Trophoblast cell (in vitro differentiated cells and primary cell): ENCODE measurements at regions not wholly inside any gene's neighbourhood (a gene's known extent, or its start where the extent isn't known, plus 50 kb on each side); places are given as distances from the start of the nearest gene placed in this dataset.

ENCODE experiments used
- DNase-seq, 2 donors: peaks; one replicate each; pipeline ENCODE4 v3.0.0-alpha.2; 2016
- H2AFZ ChIP-seq: 2 replicates; pipeline ENCODE4 v1.6.1; 2013; ENCODE audit warnings: low read length, moderate library complexity, mild to moderate bottlenecking; ENCODE audit not compliant: insufficient read depth, poor library complexity
- H2AK5ac ChIP-seq: 2 replicates; pipeline ENCODE4 v1.6.1; 2013; ENCODE audit warnings: mild to moderate bottlenecking, low read length
- H2BK120ac ChIP-seq: 2 replicates; pipeline ENCODE4 v1.6.1; 2013; ENCODE audit warnings: low read length, mild to moderate bottlenecking, moderate library complexity; ENCODE audit not compliant: insufficient read depth, poor library complexity
- H2BK12ac ChIP-seq: 2 replicates; pipeline ENCODE4 v1.6.1; 2013; ENCODE audit warnings: mild to moderate bottlenecking, low read length, moderate library complexity
- H2BK5ac ChIP-seq: 2 replicates; pipeline ENCODE4 v1.6.1; 2013; ENCODE audit warnings: low read length, low read depth, moderate library complexity, mild to moderate bottlenecking; ENCODE audit not compliant: poor library complexity
- H3K14ac ChIP-seq: 2 replicates; pipeline ENCODE4 v1.6.1; 2013; ENCODE audit warnings: mild to moderate bottlenecking, low read length
- H3K18ac ChIP-seq: 2 replicates; pipeline ENCODE4 v1.6.1; 2013; ENCODE audit warnings: mild to moderate bottlenecking, low read length
- H3K23ac ChIP-seq: 2 replicates; pipeline ENCODE4 v1.6.1; 2013; ENCODE audit warnings: low read length
- H3K27ac ChIP-seq: 2 replicates; pipeline ENCODE4 v1.5.1; 2013; ENCODE audit warnings: low read depth, mild to moderate bottlenecking, inconsistent platforms, low read length, moderate library complexity
- H3K27me3 ChIP-seq: 2 replicates; pipeline ENCODE4 v1.6.1; 2013; ENCODE audit warnings: inconsistent platforms, mild to moderate bottlenecking, low read length, moderate library complexity; ENCODE audit not compliant: insufficient read depth
- H3K36me3 ChIP-seq, 2 experiments: 1 replicate in 1 of 2; 2 replicates in 1 of 2; pipeline ENCODE4 v1.6.1; 2013; ENCODE audit warnings: low read length in 2 of 2, mild to moderate bottlenecking in 2 of 2, moderate library complexity in 1 of 2; ENCODE audit not compliant: insufficient read depth in 2 of 2, control insufficient read depth in 1 of 2
- H3K4ac ChIP-seq: 2 replicates; pipeline ENCODE4 v1.6.1; 2013; ENCODE audit warnings: low read depth, mild to moderate bottlenecking, low read length, moderate library complexity
- H3K4me1 ChIP-seq, 2 experiments: 1 replicate in 1 of 2; 2 replicates in 1 of 2; pipeline ENCODE4 v1.6.1; 2013; ENCODE audit warnings: low read length in 2 of 2, mild to moderate bottlenecking in 2 of 2, moderate library complexity in 1 of 2; ENCODE audit not compliant: insufficient read depth in 2 of 2, control insufficient read depth in 1 of 2
- H3K4me2 ChIP-seq: 2 replicates; pipeline ENCODE4 v1.6.1; 2013; ENCODE audit warnings: inconsistent platforms, mild to moderate bottlenecking, low read length, moderate library complexity
- H3K4me3 ChIP-seq: 2 replicates; pipeline ENCODE4 v1.5.1; 2013; ENCODE audit warnings: mild to moderate bottlenecking, low read depth, low read length, inconsistent platforms
- H3K79me1 ChIP-seq: one replicate; pipeline ENCODE4 v1.6.1; 2013; ENCODE audit warnings: low read length
- H3K79me2 ChIP-seq: 2 replicates; pipeline ENCODE4 v1.6.1; 2013; ENCODE audit warnings: low read length, mild to moderate bottlenecking; ENCODE audit not compliant: control insufficient read depth, insufficient read depth, poor library complexity
- H3K9ac ChIP-seq: 2 replicates; pipeline ENCODE4 v1.6.1; 2013; ENCODE audit warnings: mild to moderate bottlenecking, low read length
- H3K9me3 ChIP-seq: 2 replicates; pipeline ENCODE4 v1.6.1; 2013; ENCODE audit warnings: low read depth, mild to moderate bottlenecking, control low read depth, inconsistent platforms, low read length; ENCODE audit not compliant: insufficient read depth
- H4K12ac ChIP-seq: 2 replicates; pipeline ENCODE4 v1.6.1; 2013; ENCODE audit warnings: low read depth, mild to moderate bottlenecking, low read length, moderate library complexity
- H4K8ac ChIP-seq: 2 replicates; pipeline ENCODE4 v1.6.1; 2013; ENCODE audit warnings: low read depth, mild to moderate bottlenecking, low read length, moderate library complexity
- H4K91ac ChIP-seq: one replicate; pipeline ENCODE4 v1.6.1; 2013; ENCODE audit warnings: low read depth, mild to moderate bottlenecking, low read length, moderate library complexity
- WGBS: extraction: QIAGEN DNeasy Blood & Tissue Kit; methylation state at CpG from one replicate; pipeline ENCODE4 v1.1.7; 2013; ENCODE audit warnings: missing lambda C conversion rate; ENCODE audit not compliant: insufficient read length, insufficient coverage; ENCODE audit errors: extremely low coverage; 5-methylcytosine and 5-hydroxymethylcytosine counted together

- no peak overlapping the region for H2BK120ac ChIP-seq
- H3K79me2 ChIP-seq: no peaks in the 10 kb centered on the region
- no peak overlapping the region for H3K14ac ChIP-seq
- H3K23ac ChIP-seq: no peak overlapping the region
- no peak overlapping the region for H2BK5ac ChIP-seq
- H3K4ac ChIP-seq: no peak overlapping the region
- H3K79me1 ChIP-seq: no peaks in the 10 kb centered on the region
- H3K9ac ChIP-seq: no peak overlapping the region
- DNase-seq: no peak
- no peaks in the 10 kb centered on the region for H3K36me3 ChIP-seq
- H3K9me3 ChIP-seq: no peaks in the 10 kb centered on the region
- H4K12ac ChIP-seq: no peak overlapping the region
- no peak overlapping the region for H4K91ac ChIP-seq
- no peak overlapping the region for H3K18ac ChIP-seq
- no peak overlapping the region for H4K8ac ChIP-seq
- no peak overlapping the region for H2BK12ac ChIP-seq
- no peak overlapping the region for H3K27ac ChIP-seq
- H3K4me3 ChIP-seq: no peak overlapping the region
- no peak overlapping the region for H2AFZ ChIP-seq
- H3K4me1 ChIP-seq: peaks cover 0 to 4% of the 10 kb centered on the region in 2 experiments
- H3K27me3 ChIP-seq: no peaks in the 10 kb centered on the region
- H2AK5ac ChIP-seq: no peak overlapping the region
- H3K4me2 ChIP-seq: no peak overlapping the region
Observed at GRCh38 chr3:152609891-152610290, 225.0 kb upstream of the P2RY1 start.

- H3K18ac ChIP-seq: no peak overlapping the region
- H3K9me3 ChIP-seq: no peaks in the 10 kb centered on the region
- H3K14ac ChIP-seq: no peak overlapping the region
- no peaks in the 10 kb centered on the region for H3K36me3 ChIP-seq
- H3K4me2 ChIP-seq: no peak overlapping the region
- no peak overlapping the region for H4K91ac ChIP-seq
- H3K27me3 ChIP-seq: no peaks in the 10 kb centered on the region
- no peaks in the 10 kb centered on the region for H3K79me1 ChIP-seq
- no peak overlapping the region for H2AFZ ChIP-seq
- no peak overlapping the region for H3K4me3 ChIP-seq
- H3K4ac ChIP-seq: no peak overlapping the region
- H2BK5ac ChIP-seq: no peak overlapping the region
- no peak overlapping the region for H2AK5ac ChIP-seq
- no peak overlapping the region for H4K8ac ChIP-seq
- H2BK120ac ChIP-seq: no peak overlapping the region
- H3K9ac ChIP-seq: no peak overlapping the region
- no peak for DNase-seq
- H4K12ac ChIP-seq: no peak overlapping the region
- WGBS: no CpG with 5 or more reads among the region's 6 CpGs
- peaks cover 0 to 4% of the 10 kb centered on the region in 2 experiments for H3K4me1 ChIP-seq
- no peak overlapping the region for H3K23ac ChIP-seq
- H3K27ac ChIP-seq: no peak overlapping the region
- no peak overlapping the region for H2BK12ac ChIP-seq
- H3K79me2 ChIP-seq: no peaks in the 10 kb centered on the region
Observed at GRCh38 chr3:152610622-152611021, 224.3 kb upstream of the P2RY1 start.

GRCh38 chr3:152611905-152612304, 223.0 kb upstream of the P2RY1 start:
- Histone ChIP-seq H2BK5ac (no peak overlapping the region), H4K8ac (no peak overlapping the region), H2BK12ac (no peak overlapping the region), H3K4me1 (peaks cover 0 to 4% of the 10 kb centered on the region in 2 experiments), H3K36me3 (no peaks in the 10 kb centered on the region), H3K14ac (no peak overlapping the region), H2BK120ac (no peak overlapping the region), H3K18ac (no peak overlapping the region), H3K79me1 (no peaks in the 10 kb centered on the region), H3K27me3 (no peaks in the 10 kb centered on the region), H2AFZ (no peak overlapping the region), H3K79me2 (no peaks in the 10 kb centered on the region), H3K4me2 (no peak overlapping the region), H3K4me3 (no peak overlapping the region), H4K12ac (no peak overlapping the region), H3K27ac (no peak overlapping the region), H2AK5ac (no peak overlapping the region), H4K91ac (no peak overlapping the region), H3K23ac (no peak overlapping the region), H3K9ac (no peak overlapping the region), H3K9me3 (no peaks in the 10 kb centered on the region), H3K4ac (no peak overlapping the region)
- DNase-seq: no peak

- Histone ChIP-seq H3K27me3 (no peaks in the 10 kb centered on the region), H3K4me2 (no peak overlapping the region), H3K23ac (no peak overlapping the region), H3K4ac (no peak overlapping the region), H3K14ac (no peak overlapping the region), H3K79me2 (no peaks in the 10 kb centered on the region), H2AFZ (no peak overlapping the region), H3K79me1 (no peaks in the 10 kb centered on the region), H3K4me3 (no peak overlapping the region), H3K9me3 (no peaks in the 10 kb centered on the region), H4K91ac (no peak overlapping the region), H3K4me1 (peaks cover 0 to 4% of the 10 kb centered on the region in 2 experiments), H2BK5ac (no peak overlapping the region), H3K9ac (no peak overlapping the region), H2BK12ac (no peak overlapping the region), H3K18ac (no peak overlapping the region), H2AK5ac (no peak overlapping the region), H3K36me3 (no peaks in the 10 kb centered on the region), H4K12ac (no peak overlapping the region), H3K27ac (no peak overlapping the region), H4K8ac (no peak overlapping the region), H2BK120ac (no peak overlapping the region)
- no CpG with 5 or more reads among the region's 2 CpGs for WGBS
- DNase-seq: no peak
Observed at GRCh38 chr3:152613851-152614250, 221.1 kb upstream of the P2RY1 start.

GRCh38 chr3:152615681-152616080, 219.2 kb upstream of the P2RY1 start:
- Histone ChIP-seq H2AK5ac (no peak overlapping the region), H3K9me3 (no peaks in the 10 kb centered on the region), H2AFZ (no peak overlapping the region), H3K27ac (no peak overlapping the region), H3K4me2 (no peak overlapping the region), H3K14ac (no peak overlapping the region), H4K91ac (no peak overlapping the region), H3K4me3 (no peak overlapping the region), H2BK12ac (no peak overlapping the region), H3K18ac (no peak overlapping the region), H3K36me3 (no peaks in the 10 kb centered on the region), H3K4me1 (no peaks in the 10 kb centered on the region), H3K79me1 (no peaks in the 10 kb centered on the region), H3K4ac (no peak overlapping the region), H4K12ac (no peak overlapping the region), H3K9ac (no peak overlapping the region), H2BK5ac (no peak overlapping the region), H3K27me3 (no peaks in the 10 kb centered on the region), H3K23ac (no peak overlapping the region), H2BK120ac (no peak overlapping the region), H4K8ac (no peak overlapping the region), H3K79me2 (no peaks in the 10 kb centered on the region)
- WGBS: no CpG with 5 or more reads among the region's 10 CpGs
- DNase-seq: no peak
